ENCODE measurements at regions not wholly inside any gene's neighbourhood (a gene's known extent, or its start where the extent isn't known, plus 50 kb on each side); places are given as distances from the start of the nearest gene placed in this dataset.

DNA sequence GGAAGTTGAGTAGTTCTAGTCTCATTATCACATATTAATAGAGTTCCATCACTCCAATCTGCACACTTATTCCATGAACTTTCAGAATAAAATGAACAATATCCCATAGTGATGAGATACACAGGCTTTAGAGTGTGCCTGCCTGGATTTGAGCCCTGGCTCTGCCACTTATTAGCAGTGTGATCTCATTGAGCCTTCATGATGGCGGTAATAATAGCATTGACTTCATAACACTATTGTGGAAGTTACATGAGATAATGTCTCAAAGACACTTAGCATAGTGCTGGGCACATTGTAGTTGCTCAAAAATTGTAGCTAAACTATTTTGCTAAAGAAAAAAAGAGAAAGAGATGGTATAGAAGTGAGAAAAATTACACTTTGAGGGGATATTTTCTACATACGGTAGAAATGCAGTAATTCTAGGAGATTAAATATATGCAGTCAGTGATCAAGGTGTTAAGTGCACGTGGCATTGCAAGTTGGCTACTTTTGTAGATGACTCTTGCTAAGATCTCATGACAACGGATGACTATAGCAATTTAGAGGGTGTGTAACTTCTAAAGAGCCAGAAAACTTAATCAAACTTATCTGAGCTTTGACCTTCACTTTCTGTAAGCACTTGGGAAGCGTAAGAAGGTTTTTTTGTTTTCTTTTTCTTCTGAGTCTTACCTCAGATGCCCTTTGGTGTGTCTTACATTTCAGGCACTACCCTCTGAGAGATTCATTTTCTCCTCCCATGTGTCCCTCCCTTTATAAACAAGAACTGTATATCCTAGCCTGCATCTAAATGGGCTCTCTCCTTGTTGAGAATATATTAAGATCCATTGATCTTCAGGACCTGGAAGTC lies 380.6 kb upstream of the NR3C2 start:
- H3K4me3 ChIP-seq = no peak overlapping the region
- H3K27me3 ChIP-seq = no peaks in the 10 kb centered on the region
- H3K27ac ChIP-seq = no peak overlapping the region
- no peaks in the 10 kb centered on the region for H3K4me1 ChIP-seq
- H3K36me3 ChIP-seq = no peaks in the 10 kb centered on the region
- TF ChIP-seq, protein P1, sequence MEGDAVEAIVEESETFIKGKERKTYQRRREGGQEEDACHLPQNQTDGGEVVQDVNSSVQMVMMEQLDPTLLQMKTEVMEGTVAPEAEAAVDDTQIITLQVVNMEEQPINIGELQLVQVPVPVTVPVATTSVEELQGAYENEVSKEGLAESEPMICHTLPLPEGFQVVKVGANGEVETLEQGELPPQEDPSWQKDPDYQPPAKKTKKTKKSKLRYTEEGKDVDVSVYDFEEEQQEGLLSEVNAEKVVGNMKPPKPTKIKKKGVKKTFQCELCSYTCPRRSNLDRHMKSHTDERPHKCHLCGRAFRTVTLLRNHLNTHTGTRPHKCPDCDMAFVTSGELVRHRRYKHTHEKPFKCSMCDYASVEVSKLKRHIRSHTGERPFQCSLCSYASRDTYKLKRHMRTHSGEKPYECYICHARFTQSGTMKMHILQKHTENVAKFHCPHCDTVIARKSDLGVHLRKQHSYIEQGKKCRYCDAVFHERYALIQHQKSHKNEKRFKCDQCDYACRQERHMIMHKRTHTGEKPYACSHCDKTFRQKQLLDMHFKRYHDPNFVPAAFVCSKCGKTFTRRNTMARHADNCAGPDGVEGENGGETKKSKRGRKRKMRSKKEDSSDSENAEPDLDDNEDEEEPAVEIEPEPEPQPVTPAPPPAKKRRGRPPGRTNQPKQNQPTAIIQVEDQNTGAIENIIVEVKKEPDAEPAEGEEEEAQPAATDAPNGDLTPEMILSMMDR (IDR thresholded peaks at IDR 0.05) = no peak
- no peak for TF ChIP-seq POLR2A (IDR thresholded peaks at IDR 0.05)
- WGBS, 2 donors = 83 to 84% methylated on average over 5 of the region's 5 CpGs
- intact Hi-C loops (cut with DNase I) = no loop called here
- no peak for DNase-seq
- no peaks in the 10 kb centered on the region for H3K9me3 ChIP-seq

DNA sequence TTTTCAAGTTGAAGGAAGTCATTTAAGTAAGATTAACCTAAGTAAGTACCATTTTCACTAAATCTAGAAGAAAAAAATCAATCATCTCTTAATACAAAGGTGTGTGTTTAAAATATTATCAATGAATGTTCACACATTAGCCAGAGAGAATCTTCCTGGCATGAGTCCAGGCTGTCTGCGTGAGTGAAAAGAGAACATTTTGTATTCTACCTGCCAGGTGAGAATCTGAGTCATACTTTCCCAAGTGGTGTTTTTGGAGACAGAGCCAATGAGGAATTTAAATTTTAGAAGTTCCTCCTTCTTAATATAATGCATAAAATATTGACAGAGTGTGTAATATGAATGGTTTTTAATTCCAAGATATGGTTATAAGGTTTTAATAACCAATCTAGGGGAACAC lies 371.8 kb upstream of the NR3C2 start:
- intact Hi-C loops (cut with DNase I) = no loop called here
- no peak overlapping the region for H3K4me3 ChIP-seq
- H3K27me3 ChIP-seq = no peaks in the 10 kb centered on the region
- H3K9me3 ChIP-seq = no peaks in the 10 kb centered on the region
- TF ChIP-seq POLR2A (IDR thresholded peaks at IDR 0.05) = no peak
- TF ChIP-seq, protein P1 (IDR thresholded peaks at IDR 0.05) = no peak
- H3K4me1 ChIP-seq = no peaks in the 10 kb centered on the region
- H3K36me3 ChIP-seq = no peaks in the 10 kb centered on the region
- 36 to 39% methylated on average over 1 of the region's 1 CpG for WGBS, 2 donors
- H3K27ac ChIP-seq = no peak overlapping the region
- no peak for DNase-seq

DNA sequence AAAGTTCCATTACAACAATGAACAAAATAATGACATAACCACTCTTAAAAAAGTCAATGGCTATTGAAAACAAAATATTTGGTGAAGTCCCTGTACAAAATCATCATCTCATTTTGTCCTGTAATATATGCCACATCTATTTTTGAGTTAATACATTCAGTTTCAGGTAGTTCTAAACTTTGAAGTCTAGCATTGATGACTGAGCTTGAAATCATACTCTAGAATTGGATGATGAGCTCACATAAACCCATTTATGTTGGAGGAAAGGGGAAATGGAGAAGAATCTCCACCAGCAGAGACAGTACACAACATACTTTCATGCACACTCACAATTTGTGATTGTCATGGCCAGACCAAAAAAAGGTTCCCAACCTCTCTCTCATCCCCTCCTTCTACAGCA lies 371.1 kb upstream of the NR3C2 start:
- no peak for DNase-seq
- Histone ChIP-seq H3K27me3 (no peaks in the 10 kb centered on the region), H3K36me3 (no peaks in the 10 kb centered on the region), H3K9me3 (no peaks in the 10 kb centered on the region), H3K4me3 (no peak overlapping the region), H3K4me1 (no peaks in the 10 kb centered on the region), H3K27ac (no peak overlapping the region)
- intact Hi-C loops (cut with DNase I) = no loop called here
- TF ChIP-seq POLR2A (IDR thresholded peaks at IDR 0.05) = no peak
- TF ChIP-seq, protein P1 (IDR thresholded peaks at IDR 0.05) = no peak

DNA sequence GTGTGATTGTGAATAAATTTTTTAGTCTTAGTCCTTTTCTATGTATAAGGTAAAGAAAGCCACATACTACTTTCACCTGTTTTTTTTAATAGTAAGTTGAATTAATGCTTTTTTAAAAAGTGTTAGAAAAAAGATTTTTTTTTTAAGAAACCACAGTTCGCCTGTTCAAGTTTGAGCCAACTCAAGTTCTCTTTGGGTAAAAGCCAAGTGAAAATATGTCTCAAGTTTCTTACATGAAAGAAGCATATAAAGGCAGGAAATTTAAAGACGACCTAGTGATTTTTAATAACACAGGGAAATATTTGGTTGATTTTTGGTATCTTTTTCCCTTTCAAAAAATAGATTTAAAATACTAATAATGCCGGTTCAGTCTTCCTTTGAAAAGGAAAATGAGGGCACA lies 369.9 kb upstream of the NR3C2 start:
- Histone ChIP-seq H3K27ac (no peak overlapping the region), H3K4me3 (no peak overlapping the region), H3K27me3 (no peaks in the 10 kb centered on the region), H3K9me3 (no peaks in the 10 kb centered on the region), H3K4me1 (no peaks in the 10 kb centered on the region), H3K36me3 (no peaks in the 10 kb centered on the region)
- TF ChIP-seq POLR2A (IDR thresholded peaks at IDR 0.05) = no peak
- TF ChIP-seq, protein P1 (IDR thresholded peaks at IDR 0.05) = no peak
- no peak for DNase-seq
- intact Hi-C loops (cut with DNase I) = no loop called here
- 32 to 44% methylated on average over 3 of the region's 3 CpGs for WGBS, 2 donors

DNA sequence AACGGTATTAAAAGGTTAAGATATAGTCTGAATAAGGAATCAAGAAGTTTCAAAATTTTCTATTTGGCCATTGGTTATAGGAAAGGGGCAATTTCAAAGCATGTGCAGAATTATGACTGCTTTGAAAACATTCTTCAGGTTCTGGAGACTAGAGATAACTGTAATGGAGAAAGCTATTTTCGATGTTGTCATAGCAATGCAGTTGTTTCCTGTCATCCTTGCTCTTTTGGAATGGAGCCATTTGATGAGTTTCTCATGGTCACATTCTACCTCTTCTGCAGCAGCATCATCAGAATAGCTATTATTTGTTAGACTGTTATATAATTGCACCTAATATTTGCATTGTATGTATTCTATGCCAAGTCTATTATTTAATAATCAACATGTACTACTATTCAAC lies 368.2 kb upstream of the NR3C2 start:
- no peaks in the 10 kb centered on the region for H3K36me3 ChIP-seq
- H3K4me1 ChIP-seq = no peaks in the 10 kb centered on the region
- no peak for TF ChIP-seq POLR2A (IDR thresholded peaks at IDR 0.05)
- TF ChIP-seq, protein P1 (IDR thresholded peaks at IDR 0.05) = no peak
- no peaks in the 10 kb centered on the region for H3K27me3 ChIP-seq
- H3K4me3 ChIP-seq = no peak overlapping the region
- no peak overlapping the region for H3K27ac ChIP-seq
- 88 to 93% methylated on average over 2 of the region's 2 CpGs for WGBS, 2 donors
- no peak for DNase-seq
- intact Hi-C loops (cut with DNase I) = no loop called here
- no peaks in the 10 kb centered on the region for H3K9me3 ChIP-seq

Data from esophagus squamous epithelium (tissue), 5 donors.